ENCODE measurements at regions not wholly inside any gene's neighbourhood (a gene's known extent, or its start where the extent isn't known, plus 50 kb on each side); places are given as distances from the start of the nearest gene placed in this dataset.

DNA sequence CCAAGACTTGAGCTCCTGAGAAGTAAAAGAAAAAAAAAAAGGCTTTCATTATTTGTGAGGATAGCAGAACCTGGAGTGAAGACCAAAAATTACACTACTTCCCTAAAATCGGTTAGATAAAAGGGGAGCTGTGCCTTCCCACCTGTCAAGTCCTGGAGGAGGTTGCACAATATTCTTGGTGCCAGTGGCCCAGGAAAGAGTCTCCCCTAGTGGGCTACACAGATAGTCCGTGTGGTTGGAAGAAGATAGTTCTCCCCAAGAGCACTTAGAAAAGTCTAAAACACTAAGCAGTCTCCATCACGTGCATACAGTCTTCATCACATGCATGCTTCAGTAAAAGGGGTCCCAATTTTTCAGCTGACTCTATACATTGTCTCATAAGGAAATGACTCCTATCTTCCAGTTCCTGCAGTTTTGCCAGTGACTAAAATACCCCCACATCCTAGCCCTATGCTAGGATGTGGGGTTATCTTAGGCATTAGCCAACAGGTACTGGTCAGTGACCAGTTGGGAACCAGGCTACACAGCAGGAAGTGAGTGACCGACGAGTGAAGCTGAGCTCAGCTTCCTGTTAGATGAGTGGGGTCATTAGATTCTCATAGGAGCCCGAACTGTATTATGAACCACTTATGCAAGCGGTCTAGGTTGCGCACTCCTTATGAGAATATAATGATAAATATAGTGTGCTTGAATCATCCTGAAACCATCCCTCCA lies 199.5 kb upstream of the FAM83B start:
- Histone ChIP-seq H3K4me3 (no peak overlapping the region), H3K36me3 (ENCODE audit: low read depth, missing control alignments) (no peaks in the 10 kb centered on the region), H3K9me3 (no peaks in the 10 kb centered on the region), H3K27ac (no peak overlapping the region), H3K4me1 (no peaks in the 10 kb centered on the region), H3K27me3 (no peaks in the 10 kb centered on the region)
- intact Hi-C loops (cut with DNase I; ENCODE audit: low total_unique reads): no loop called here
- TF ChIP-seq POLR2A (IDR thresholded peaks at IDR 0.05): no peak
- TF ChIP-seq, protein P1, sequence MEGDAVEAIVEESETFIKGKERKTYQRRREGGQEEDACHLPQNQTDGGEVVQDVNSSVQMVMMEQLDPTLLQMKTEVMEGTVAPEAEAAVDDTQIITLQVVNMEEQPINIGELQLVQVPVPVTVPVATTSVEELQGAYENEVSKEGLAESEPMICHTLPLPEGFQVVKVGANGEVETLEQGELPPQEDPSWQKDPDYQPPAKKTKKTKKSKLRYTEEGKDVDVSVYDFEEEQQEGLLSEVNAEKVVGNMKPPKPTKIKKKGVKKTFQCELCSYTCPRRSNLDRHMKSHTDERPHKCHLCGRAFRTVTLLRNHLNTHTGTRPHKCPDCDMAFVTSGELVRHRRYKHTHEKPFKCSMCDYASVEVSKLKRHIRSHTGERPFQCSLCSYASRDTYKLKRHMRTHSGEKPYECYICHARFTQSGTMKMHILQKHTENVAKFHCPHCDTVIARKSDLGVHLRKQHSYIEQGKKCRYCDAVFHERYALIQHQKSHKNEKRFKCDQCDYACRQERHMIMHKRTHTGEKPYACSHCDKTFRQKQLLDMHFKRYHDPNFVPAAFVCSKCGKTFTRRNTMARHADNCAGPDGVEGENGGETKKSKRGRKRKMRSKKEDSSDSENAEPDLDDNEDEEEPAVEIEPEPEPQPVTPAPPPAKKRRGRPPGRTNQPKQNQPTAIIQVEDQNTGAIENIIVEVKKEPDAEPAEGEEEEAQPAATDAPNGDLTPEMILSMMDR (IDR thresholded peaks at IDR 0.05): no peak
- 77 to 83% methylated on average over 8 of the region's 8 CpGs for WGBS, 2 donors
- DNase-seq: no peak

GRCh38 chr6:54654381-54654780 lies 192.2 kb upstream of the FAM83B start:
- no peaks in the 10 kb centered on the region for H3K36me3 ChIP-seq (ENCODE audit: low read depth, missing control alignments)
- no peak for TF ChIP-seq POLR2A (IDR thresholded peaks at IDR 0.05)
- TF ChIP-seq, protein P1 (IDR thresholded peaks at IDR 0.05): no peak
- no peaks in the 10 kb centered on the region for H3K27me3 ChIP-seq
- no peak overlapping the region for H3K4me3 ChIP-seq
- no peaks in the 10 kb centered on the region for H3K9me3 ChIP-seq
- intact Hi-C loops (cut with DNase I; ENCODE audit: low total_unique reads): no loop called here
- no peaks in the 10 kb centered on the region for H3K4me1 ChIP-seq
- H3K27ac ChIP-seq: no peak overlapping the region
- no peak for DNase-seq

DNA sequence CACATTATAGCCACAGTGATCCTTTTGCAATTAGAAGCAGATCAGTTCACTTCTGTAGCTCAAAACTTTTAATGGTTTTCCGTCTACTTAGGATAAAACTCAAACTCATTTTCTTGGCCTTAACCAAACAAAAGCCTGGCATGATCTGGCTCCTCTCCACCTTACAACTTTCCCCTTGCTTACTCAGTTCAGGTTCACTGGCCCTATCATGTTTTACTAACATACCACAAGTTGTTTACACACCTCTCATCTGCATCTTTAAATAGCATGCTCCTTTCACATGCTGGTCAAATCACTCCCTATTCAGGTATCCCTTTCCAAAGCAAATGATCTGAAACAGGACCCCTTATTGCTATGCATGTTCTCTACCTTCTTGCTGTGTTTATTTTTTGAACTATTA lies 191.4 kb upstream of the FAM83B start:
- Histone ChIP-seq H3K36me3 (ENCODE audit: low read depth, missing control alignments) (no peaks in the 10 kb centered on the region), H3K4me1 (no peaks in the 10 kb centered on the region), H3K4me3 (no peak overlapping the region), H3K27ac (no peak overlapping the region), H3K27me3 (no peaks in the 10 kb centered on the region), H3K9me3 (no peaks in the 10 kb centered on the region)
- WGBS, 2 donors: 79 to 84% methylated on average over 1 of the region's 1 CpG
- no peak for DNase-seq
- intact Hi-C loops (cut with DNase I; ENCODE audit: low total_unique reads): no loop called here
- no peak for TF ChIP-seq POLR2A (IDR thresholded peaks at IDR 0.05)
- TF ChIP-seq, protein P1 (IDR thresholded peaks at IDR 0.05): no peak

GRCh38 chr6:54665278-54665677 lies 181.3 kb upstream of the FAM83B start:
- Histone ChIP-seq H3K4me3 (no peak overlapping the region), H3K9me3 (no peaks in the 10 kb centered on the region), H3K36me3 (ENCODE audit: low read depth, missing control alignments) (no peaks in the 10 kb centered on the region), H3K27me3 (no peaks in the 10 kb centered on the region), H3K4me1 (no peaks in the 10 kb centered on the region), H3K27ac (no peak overlapping the region)
- TF ChIP-seq, protein P1 (IDR thresholded peaks at IDR 0.05): no peak
- TF ChIP-seq POLR2A (IDR thresholded peaks at IDR 0.05): no peak
- intact Hi-C loops (cut with DNase I; ENCODE audit: low total_unique reads): no loop called here
- no peak for DNase-seq

GRCh38 chr6:54680531-54680930 lies 166.0 kb upstream of the FAM83B start:
- Histone ChIP-seq H3K27ac (no peak overlapping the region), H3K4me1 (no peaks in the 10 kb centered on the region), H3K36me3 (ENCODE audit: low read depth, missing control alignments) (no peaks in the 10 kb centered on the region), H3K9me3 (no peaks in the 10 kb centered on the region), H3K27me3 (no peaks in the 10 kb centered on the region), H3K4me3 (no peak overlapping the region)
- 86 to 88% methylated on average over 2 of the region's 2 CpGs for WGBS, 2 donors
- TF ChIP-seq, protein P1 (IDR thresholded peaks at IDR 0.05): no peak
- no peak for TF ChIP-seq POLR2A (IDR thresholded peaks at IDR 0.05)
- DNase-seq: no peak
- intact Hi-C loops (cut with DNase I; ENCODE audit: low total_unique reads): no loop called here
